Inflammatory macrophage treated with lipopolysaccharide for 1 hour (primary cell): ENCODE measurements at regions not wholly inside any gene's neighbourhood (a gene's known extent, or its start where the extent isn't known, plus 50 kb on each side); places are given as distances from the start of the nearest gene placed in this dataset.
"Not testable (repeated sequence)": the region's sequence is repeated elsewhere in the genome, so short reads cannot be mapped to it uniquely, and the experiment has no call there.

ENCODE experiments used
- DNase-seq, 2 donors: peaks; one replicate each; pipeline ENCODE4 v3.0.0-alpha.2; 2020 to 2022

GRCh38 chr10:22467393-22467792 lies 122.1 kb downstream of the SPAG6 start:
- not testable (repeated sequence) for DNase-seq

GRCh38 chr10:22468570-22469320 lies 123.4 kb downstream of the SPAG6 start:
- DNase-seq, result no peak

- DNase-seq, result no peak
Observed at GRCh38 chr10:22473044-22473443, 127.7 kb downstream of the SPAG6 start.

GRCh38 chr10:22473459-22473858 lies 128.2 kb downstream of the SPAG6 start:
- DNase-seq, result no peak

GRCh38 chr10:22475651-22476600 lies 130.6 kb downstream of the SPAG6 start:
- DNase-seq, result peak in 1 of 2 donors; percentile 2

GRCh38 chr10:22476601-22477321 lies 131.5 kb downstream of the SPAG6 start:
- peak in 1 of 2 donors; percentile 3 for DNase-seq

GRCh38 chr10:22477334-22478287 lies 132.3 kb downstream of the SPAG6 start:
- no peak for DNase-seq

- DNase-seq, result no peak
Observed at GRCh38 chr10:22478555-22479334, 133.4 kb downstream of the SPAG6 start.

GRCh38 chr10:22479419-22479818 lies 134.1 kb downstream of the SPAG6 start:
- no peak for DNase-seq

GRCh38 chr10:22481106-22481505 lies 135.8 kb downstream of the SPAG6 start:
- DNase-seq, result no peak

GRCh38 chr10:22481687-22482539 lies 136.6 kb downstream of the SPAG6 start:
- DNase-seq, result no peak

- DNase-seq, result no peak
Observed at GRCh38 chr10:22483132-22483531, 137.8 kb downstream of the SPAG6 start.
